Gastrocnemius medialis (tissue), 4 donors: ENCODE measurements at regions not wholly inside any gene's neighbourhood (a gene's known extent, or its start where the extent isn't known, plus 50 kb on each side); places are given as distances from the start of the nearest gene placed in this dataset.

Source experiments
- POLR2A ChIP-seq, 2 donors: fragments of 450-650 bp; IDR thresholded peaks; one replicate each; pipeline ENCODE4 v1.6.1; 2017; ENCODE audit warnings: antibody characterized with exemption in 2 of 2, mild to moderate bottlenecking in 2 of 2, moderate library complexity in 2 of 2
- TF ChIP-seq, protein P1 (sequence below), 5 experiments: fragments of 450-650 bp in 3 of 5; fragments of 200-600 bp in 2 of 5; sonication (generic) in 2 of 5; IDR thresholded peaks in 4 of 5; conservative IDR thresholded peaks in 1 of 5; 1 replicate in 4 of 5; 2 replicates in 1 of 5; pipeline ENCODE4 v1.5.1; 2016 to 2019; ENCODE audit warnings: antibody characterized with exemption in 5 of 5, mild to moderate bottlenecking in 3 of 5, moderate library complexity in 3 of 5

- TF ChIP-seq, protein P1, sequence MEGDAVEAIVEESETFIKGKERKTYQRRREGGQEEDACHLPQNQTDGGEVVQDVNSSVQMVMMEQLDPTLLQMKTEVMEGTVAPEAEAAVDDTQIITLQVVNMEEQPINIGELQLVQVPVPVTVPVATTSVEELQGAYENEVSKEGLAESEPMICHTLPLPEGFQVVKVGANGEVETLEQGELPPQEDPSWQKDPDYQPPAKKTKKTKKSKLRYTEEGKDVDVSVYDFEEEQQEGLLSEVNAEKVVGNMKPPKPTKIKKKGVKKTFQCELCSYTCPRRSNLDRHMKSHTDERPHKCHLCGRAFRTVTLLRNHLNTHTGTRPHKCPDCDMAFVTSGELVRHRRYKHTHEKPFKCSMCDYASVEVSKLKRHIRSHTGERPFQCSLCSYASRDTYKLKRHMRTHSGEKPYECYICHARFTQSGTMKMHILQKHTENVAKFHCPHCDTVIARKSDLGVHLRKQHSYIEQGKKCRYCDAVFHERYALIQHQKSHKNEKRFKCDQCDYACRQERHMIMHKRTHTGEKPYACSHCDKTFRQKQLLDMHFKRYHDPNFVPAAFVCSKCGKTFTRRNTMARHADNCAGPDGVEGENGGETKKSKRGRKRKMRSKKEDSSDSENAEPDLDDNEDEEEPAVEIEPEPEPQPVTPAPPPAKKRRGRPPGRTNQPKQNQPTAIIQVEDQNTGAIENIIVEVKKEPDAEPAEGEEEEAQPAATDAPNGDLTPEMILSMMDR (IDR thresholded peaks at IDR 0.05 in 4 of 5, conservative IDR thresholded peaks at IDR 0.05 in 1 of 5), result no peak
- TF ChIP-seq POLR2A (IDR thresholded peaks at IDR 0.05), result no peak
Observed at GRCh38 chr3:69683082-69683806, 56.0 kb upstream of the MITF start.
